T-helper 1 cell treated with Interleukin-12 subunit alpha and Interleukin-12 subunit beta and Interleukin-4 antibody, amounts not matched to agents 30 ng/mL and 1 ng/mL, for 36 hours (primary cell): ENCODE measurements at regions not wholly inside any gene's neighbourhood (a gene's known extent, or its start where the extent isn't known, plus 50 kb on each side); places are given as distances from the start of the nearest gene placed in this dataset.
"Not testable (repeated sequence)": the region's sequence is repeated elsewhere in the genome, so short reads cannot be mapped to it uniquely, and the experiment has no call there.

ENCODE experiments used
- intact Hi-C: fragments of 100-400 bp; cut with micrococcal nuclease; formaldehyde crosslinking; loops from one replicate; pipeline ENCODE4 v1.15.1; 2024

GRCh38 chrX:89021964-89022363 lies 274.9 kb downstream of the CPXCR1 start:
- intact Hi-C loops, result no loop called here

- intact Hi-C loops, result no loop called here
Observed at GRCh38 chrX:89033723-89034122, 286.7 kb downstream of the CPXCR1 start.

GRCh38 chrX:89034679-89035078 lies 287.7 kb downstream of the CPXCR1 start:
- intact Hi-C loops, result no loop called here

- intact Hi-C loops, result no loop called here
Observed at GRCh38 chrX:89053223-89053622, 306.2 kb downstream of the CPXCR1 start.

GRCh38 chrX:89099587-89099986 lies 352.6 kb downstream of the CPXCR1 start:
- intact Hi-C loops, result not testable (repeated sequence)

- intact Hi-C loops, result no loop called here
Observed at GRCh38 chrX:89124985-89125384, 378.0 kb downstream of the CPXCR1 start.
